ENCODE measurements at regions not wholly inside any gene's neighbourhood (a gene's known extent, or its start where the extent isn't known, plus 50 kb on each side); places are given as distances from the start of the nearest gene placed in this dataset.

DNA sequence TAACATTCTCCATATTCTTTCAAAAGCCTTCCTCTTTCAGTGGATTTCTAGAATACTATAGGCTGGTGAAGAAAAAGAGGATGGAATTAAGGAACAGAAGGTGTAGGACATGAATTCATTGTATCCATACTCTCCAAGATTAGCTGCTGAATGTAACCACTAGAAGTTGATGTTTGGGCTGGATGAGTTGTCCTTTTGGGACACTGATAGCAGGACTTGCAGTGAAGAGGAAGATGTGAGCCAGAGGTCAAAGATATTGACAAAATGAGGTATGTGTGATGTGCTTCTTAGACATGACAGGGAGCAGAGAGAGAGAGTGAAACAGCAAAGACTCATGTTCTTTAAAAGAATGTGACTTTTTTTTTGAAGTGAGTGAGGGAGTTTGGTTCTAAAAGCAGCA is 134.3 kb upstream of the MAN1A1 start:
- no peak for DNase-seq (ENCODE audit: low read depth)

DNA sequence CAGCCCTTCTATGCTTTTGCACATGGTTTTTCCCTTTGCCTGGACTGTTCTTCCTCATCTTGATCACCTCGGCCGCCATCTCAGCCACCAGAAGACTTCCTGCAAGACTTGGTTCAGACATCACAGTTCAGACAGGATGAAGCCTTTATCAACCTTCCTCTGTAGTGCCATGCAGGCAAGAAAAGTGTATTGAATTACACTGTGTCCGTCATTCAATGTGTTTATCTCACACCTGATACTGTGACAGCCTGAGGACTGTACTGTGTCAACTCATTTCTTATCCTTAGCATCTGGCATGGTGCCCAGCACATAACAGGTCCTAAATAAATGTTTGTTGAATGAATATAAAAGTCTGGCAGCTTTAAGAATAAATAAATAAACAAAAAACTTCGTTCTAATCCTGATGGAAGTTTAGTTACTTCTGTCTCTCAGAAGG is 133.3 kb upstream of the MAN1A1 start:
- DNase-seq (ENCODE audit: low read depth), result no peak

DNA sequence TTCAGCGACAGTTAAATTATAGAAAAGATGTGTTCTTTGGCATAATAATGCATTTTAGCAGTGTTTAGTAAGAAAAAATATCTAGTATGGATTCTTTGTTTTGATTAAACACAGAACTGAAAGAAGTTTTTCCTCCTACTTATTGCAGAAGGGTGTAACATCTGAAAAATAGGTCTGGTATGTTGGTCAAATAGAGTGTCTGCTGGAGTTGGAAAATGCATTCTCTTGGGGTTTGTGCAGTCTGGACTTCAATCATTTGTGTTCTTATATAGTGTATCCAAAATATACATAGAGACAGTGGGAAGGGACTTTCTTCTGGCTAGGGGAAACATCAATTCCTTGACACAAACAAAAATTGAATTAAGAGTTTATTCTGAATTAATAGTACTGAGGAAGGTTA is 132.4 kb upstream of the MAN1A1 start:
- no peak for DNase-seq (ENCODE audit: low read depth)

DNA sequence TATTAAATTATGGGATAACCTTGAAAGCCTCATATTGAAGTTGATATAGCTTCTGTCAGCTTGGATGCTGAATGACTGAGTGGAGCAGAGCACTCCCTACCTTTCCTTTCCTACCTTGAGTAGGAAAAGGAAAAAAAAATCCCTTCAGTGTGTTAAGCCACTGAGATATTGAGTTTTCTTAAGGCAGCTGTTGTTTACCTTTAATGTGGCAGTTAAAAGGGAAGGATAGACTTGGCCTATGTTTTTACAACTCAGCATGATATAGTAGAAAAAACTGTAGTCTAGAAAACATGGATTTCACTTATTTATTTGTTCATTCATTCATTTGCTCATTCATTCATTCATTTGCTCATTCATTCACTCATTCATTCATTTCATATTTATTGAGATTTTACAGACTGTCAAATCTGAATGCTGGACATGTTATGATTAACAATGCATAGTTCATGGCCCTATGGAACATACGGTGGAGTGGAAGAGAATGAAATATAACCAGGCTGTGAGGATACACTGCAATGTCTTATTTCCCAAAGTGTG is 131.5 kb upstream of the MAN1A1 start:
- DNase-seq (ENCODE audit: low read depth), result no peak

DNA sequence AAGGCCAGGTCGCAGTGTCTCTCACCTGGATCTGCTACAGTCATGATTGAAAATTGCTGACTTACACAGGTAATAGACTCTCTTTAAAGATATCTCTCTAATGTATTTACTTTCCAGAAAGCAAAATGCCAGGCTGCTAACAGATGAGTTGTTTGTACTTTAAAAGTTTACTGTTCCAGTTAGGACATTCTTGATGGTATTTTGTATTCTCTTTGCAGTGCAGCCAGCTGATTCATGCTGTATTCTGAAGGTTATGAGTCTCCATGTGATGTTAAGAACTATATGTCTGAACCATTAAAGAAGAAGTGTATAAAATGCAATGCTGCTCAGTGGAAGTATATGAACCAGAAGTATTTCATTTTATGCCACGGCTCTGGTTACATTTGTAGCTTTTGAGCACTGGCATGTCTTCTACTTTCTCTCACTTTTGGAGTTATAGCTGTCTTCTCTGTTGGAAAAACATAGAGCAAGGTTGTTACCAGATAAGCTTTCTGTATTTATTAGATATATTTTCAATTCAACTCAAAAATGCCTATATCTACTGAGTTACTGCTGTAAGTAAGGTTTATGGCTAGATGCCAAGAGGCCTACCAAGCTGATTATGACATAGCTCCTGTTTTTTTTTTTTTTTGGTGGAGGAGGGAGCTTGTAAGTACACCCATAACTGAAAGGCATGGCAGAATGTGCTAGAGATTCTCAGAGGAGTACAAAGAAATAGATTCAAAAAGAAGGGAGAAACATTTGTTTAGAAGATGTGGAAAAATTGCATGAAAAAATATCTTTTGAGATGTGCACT is 130.5 kb upstream of the MAN1A1 start:
- no peak for DNase-seq (ENCODE audit: low read depth)

DNA sequence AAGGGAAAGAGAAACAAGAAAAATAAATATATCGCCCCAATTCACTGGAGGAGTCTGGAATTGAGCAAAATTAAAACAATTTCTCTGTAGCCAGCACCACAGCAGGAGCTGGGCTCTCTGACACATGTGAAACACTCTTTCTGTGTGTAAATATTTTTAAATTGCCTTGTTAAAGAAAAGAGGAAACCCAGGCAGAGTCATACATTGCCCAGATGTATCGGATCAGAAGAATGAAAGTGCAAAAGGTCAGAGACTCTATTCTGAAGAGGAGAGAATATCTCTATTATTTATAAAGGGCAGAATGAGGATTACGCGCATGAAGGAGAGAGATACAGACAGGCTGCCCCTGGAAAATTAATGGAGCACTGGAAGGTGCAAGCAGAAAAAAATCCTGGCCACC is 127.0 kb upstream of the MAN1A1 start:
- no peak for DNase-seq (ENCODE audit: low read depth)

DNA sequence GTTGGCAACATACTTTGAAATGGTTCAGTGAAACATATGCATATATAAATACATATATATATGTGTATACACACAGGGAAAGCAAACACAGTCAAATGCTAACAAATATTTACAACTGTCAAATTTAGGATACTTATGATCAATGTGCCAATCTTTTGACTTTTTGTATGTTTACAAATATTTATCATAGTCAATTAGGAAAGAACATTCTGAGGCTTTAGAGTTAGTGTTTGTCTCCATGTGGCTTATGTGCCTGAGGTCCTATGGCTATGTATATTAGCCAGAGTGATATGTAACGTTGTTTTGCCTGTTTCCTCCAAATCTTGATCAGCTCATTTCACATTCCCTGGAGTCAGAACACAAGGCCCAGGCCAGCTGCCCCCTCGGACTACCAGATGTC is 126.5 kb upstream of the MAN1A1 start:
- no peak for DNase-seq (ENCODE audit: low read depth)

DNA sequence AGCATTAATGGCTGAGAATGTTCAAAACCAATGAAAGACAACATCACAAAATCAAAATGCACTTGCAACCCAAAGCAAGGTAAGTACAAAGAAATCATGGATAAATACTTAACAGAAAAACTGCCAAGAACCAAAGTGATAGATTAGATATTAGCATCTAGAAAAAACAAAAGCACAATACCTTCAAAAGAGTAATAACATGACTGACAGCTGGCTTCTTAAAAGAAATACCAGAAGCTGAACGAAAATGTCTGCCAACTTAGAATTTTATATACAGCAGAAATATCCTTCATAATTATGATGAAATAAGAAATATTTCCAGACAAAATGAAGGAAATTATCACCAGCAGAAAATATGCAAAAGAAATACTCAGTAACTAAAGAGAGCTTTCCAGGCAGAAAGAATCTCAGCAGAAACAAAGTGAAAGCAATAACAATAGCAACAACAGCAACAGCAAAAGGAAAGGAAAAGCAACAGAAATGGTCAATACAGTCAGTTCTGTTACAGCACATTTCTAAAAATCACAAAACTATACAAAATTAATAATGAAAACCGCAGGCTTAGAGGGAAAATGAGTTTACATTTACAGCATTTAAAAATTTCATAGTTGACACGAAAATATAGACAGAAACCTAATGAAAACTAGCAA is 121.5 kb upstream of the MAN1A1 start:
- no peak for DNase-seq (ENCODE audit: low read depth)

DNA sequence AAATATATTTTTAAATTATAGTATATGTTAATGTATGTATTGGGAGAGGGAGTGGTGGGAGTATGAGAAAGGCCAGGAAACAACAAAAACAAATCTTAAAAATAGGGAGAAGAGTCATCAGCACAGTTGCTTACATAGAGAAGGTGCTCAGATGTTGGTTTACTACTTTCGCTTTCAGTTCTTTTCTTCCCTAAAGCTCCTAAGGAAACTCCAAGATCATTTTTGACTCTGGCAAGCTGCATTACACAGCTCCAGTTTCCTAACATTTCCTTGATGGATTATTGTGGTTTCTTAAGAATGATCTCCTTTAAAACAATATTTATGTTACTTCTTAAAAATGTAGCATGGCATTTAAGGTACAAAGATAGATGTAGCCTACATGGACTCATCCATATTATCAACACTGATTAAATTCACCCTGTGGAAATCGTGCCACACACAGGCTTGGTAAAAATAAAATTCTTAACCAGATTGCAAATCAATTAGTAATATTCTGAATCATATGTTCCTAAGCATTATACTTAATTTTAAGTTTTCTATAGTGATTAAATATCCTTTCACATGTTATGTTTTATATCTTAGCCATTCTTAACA is 118.0 kb upstream of the MAN1A1 start:
- DNase-seq (ENCODE audit: low read depth), result no peak

DNA sequence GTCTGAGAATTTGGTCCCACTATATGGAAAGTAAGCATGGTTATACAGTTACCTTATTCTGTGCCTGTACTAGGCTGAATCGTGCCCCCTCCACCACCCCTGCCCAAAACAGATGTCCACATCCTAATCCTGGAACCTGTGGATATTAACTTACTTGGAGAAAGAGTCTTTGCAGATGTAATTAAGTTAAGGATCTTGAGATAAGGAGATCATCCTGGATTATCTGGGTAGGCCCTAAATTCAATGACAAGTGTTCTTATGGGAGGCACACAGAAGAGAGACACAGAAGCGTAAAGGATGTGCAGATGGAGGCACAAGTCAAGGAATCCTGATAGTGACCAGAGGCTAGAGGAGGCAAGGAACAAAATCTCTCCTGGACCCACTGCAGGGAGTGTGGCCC is 116.7 kb upstream of the MAN1A1 start:
- no peak for DNase-seq (ENCODE audit: low read depth)

DNA sequence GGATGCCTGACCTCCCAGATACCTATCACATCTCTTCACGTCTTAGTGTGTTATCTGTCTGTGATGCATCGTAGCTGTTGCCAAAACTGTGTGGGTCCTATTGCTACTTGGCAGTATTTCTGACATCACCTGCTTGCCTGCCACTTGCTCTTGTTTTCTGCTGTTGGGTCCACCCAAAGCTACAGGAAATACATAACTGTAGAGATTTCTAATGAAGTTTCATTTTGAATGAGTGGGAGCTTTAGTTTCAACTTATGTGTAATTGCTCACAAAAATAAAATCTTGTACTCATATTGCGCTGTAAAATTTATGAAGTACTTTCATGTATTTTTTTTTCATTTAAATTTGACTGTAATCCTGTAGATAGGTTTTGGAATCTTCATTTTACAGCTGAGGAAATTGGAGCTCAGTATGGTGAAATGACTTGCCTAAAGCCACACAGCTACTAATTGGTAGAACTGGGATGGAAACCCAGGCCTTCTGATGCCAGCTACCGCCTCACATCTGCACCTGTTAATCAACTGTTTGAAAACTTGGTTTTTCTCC is 113.6 kb upstream of the MAN1A1 start:
- DNase-seq (ENCODE audit: low read depth), result no peak

DNA sequence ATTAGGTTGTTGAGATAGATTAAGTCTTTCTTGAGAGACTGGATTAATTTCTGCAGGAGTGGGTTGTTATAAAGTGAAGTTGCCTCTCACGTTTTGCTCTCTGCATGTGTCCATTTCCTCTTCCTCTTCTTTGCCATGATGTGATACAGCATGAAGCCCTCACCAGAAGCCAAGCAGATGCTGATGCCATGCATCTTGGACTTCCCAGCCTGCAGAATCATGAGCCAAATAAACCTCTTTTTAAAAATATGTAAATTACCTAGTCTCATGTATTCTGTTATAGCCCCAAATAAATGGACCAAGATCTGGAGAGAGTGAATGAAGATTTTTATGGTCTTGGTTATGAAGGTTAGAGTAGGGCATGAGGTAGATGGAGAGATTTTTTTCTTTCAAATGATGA is 111.6 kb upstream of the MAN1A1 start:
- no peak for DNase-seq (ENCODE audit: low read depth)

DNA sequence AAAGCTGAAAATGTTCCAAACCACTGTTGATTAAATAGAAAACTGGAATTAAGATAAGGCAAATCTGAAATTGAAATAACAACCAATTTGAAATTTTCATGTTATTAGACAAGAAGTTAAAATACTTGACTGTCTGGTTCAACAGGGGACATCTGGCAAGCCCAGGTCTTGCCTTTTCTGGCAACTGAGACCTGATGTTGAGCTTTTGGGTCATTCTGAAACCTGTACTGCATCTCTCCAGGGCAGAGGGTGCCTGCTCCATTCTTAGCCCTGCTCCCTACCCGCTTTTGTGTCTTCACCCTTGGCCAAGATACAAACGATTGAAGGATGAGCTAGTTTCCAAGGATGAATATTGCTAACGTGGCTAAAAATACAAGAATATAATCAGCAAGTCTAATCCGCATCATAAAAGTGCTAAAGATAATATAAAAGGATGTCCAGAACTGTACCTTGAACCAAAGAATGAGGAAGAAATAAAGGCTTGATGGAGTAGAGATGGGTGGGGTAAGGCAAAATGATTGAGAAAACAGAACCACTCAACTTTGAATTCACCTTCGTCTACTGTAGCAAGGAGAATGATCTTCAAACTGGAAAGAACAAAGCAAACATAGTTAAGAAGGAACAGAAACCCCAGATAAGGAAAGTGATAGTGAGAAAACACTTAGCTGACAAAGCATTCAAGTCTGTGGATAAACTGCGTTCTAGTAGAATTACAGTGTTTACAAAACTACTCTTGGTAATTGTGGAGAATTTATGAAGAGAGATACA is 109.8 kb upstream of the MAN1A1 start:
- no peak for DNase-seq (ENCODE audit: low read depth)

DNA sequence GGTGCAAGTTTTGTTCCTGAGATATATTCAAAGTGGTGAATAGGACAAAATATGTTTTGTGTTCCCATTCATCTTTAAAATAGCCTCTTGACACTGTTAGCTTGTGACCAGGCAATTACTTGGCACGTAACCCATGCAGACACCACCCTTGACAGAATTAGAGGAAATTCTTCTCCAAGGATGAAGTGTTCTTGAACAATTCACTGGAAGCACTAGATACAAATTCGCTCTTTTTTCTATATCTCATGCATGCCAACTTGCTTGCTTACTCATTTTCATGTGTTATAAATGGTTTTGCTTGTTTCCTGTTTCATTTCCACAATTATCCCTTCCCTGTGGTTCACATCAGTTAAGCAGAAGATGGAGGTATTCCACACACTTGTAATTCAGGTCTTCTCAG is 105.2 kb upstream of the MAN1A1 start:
- no peak for DNase-seq (ENCODE audit: low read depth)

DNA sequence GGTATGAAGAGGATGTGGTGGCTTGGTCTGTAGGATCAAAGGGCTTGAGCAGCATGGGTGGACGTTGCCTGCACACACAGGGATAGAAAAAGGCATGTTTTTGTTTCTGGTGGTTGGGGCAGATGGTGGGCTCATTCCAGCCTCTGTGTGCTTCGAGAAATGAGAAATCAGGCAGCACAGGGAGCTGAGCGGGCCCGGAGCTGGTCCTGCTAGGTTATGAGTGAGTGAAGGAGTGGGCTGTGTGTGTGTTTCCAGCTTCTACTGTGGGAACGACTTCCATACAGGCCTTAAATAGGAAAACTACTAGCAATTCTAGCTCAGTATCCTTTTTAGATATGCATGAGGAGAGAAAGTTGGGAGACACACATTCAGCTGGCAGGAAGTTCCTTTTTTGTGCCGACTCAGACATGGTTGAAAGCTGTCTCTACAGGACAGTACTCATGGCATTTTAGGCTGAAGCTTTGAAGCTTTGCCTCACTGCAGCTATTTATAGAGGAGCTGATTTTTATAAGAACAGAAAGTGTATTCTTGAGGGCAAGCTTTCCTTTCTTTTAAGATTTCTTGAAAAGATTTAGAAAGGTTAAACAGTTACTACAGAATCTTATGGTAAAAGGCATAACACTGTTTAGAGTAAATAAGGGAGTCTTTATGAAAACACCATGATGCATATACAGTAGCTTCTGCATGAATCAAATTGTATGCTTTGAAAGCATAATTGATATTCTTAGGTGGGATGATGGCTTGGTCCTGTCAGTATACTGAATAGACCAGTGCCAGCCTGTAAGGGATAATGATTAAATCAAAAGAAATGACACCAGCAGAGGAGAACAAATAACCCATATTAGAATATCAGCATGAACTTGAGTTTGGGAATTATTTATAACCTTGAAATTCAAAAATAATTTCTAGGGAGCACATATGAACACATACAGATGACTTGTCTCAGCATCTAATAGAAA is 104.0 kb upstream of the MAN1A1 start:
- DNase-seq (ENCODE audit: low read depth), result no peak

DNA sequence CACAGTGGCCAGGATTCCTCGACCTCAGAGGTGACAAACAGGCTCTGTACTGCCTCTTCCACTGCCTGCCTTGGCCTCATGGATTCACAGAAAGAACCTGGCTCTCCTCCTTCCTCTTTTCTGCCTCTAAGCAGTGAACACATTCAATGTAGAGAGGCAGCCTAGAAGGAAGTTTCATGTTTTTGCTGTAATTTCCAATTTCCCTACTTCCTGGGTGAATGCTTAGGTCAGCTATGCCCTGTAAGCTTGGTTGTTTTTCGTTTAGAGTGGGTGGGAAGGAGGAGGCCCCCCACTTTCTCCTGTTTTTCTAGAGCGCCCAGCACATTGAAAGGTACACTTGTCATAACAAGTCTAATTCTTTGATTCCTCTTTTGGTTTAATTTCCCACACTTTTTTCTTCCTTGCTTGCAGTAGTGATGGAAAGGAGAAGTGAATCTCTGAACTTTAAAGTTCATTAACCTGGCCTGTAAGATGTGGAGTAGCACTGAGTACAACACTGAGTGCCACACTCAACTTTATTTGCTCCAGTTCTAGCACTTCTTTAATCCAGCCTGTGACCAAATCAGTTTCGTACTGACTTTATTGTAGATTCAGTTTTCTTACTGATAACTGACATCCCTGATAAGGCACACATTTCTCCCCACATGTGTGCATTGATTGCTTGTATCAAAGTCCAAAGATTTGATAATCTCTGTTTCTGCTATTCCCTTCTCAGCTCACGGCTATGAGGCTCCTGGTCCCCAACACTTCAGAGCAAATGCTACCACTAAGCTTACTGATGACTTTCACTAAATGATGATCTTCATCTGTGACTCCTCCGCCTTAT is 100.0 kb upstream of the MAN1A1 start:
- no peak for DNase-seq (ENCODE audit: low read depth)

DNA sequence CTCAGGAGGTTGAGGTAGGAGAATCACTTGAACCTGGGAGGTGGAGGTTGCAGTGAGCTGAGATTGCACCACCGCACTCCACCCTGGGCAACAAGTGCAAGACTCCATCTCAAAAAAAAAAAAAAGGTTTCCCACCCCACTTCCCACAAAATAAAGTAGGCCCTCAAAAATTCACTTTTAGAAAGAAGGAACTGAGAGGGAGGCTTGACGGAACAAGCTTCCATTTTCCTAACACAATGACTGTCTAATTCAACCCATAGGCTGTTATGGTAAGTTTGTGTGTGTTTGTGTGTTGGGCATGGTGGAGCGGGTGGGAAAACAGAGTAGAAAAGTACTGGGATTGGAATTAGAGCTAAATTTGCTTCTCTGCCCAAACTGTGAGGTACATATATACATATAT is 98.4 kb upstream of the MAN1A1 start:
- no peak for DNase-seq (ENCODE audit: low read depth)

DNA sequence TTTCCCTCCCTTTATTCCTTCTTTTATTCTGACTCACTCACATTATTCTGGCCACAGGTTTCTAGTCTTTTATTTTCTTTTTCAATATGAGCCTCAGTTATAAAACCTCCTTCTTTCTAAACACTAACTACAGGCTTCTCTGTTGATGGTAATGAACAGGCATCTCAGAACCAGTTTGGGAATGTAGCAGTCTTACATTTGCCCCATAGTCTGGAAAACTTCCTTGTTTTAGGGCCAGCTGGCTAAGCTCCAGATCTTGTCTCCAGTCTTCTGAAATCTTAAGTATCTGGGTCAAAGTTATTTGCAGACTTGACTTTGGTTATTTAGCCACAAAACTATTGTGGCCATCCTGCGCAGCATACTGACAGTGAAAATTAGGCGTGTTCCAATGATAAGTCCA is 97.0 kb upstream of the MAN1A1 start:
- no peak for DNase-seq (ENCODE audit: low read depth)

DNA sequence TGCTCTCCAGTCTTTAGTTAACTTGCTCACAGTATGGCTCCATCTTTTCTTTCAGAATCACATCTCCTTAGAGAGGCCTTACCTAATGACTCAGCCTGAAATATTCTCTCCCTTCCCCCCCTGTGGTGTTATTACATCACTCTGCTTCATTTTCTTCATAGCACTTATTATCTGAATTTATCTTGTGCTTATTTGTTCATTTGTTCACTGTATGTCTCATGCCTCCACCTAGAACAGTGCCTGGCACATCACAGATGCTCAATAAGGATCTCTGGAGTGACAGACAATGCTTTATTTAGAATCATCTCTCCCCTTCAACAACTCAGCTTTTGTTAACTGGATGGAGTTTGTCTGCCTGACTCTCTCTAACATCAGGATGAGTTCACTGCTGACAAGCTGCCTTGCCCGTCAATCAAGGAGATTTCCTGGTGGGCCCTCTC is 96.6 kb upstream of the MAN1A1 start:
- no peak for DNase-seq (ENCODE audit: low read depth)

DNA sequence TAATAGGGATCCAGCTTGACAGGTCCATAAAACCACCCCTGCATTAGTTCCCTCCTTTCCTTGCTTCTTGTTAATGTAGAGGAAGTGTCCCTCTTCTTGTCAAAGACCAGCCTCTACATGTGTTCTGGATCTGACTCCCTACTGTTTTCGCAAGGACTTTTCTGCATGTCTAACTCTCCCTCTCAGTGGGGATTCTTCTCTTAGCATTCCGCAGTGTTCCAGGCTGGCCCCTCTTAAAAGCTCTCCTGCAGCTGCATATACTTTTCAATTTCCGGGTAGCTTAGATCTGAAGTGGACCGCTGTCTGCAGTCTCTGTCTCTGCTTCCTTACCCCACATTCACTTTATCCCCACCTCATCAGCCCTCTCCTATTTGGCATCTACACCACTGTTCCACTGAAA is 96.1 kb upstream of the MAN1A1 start:
- DNase-seq (ENCODE audit: low read depth), result no peak

Measured in activated T-cell treated with anti-CD3 and anti-CD28 coated beads for 48 hours (primary cell).